Mesodermal cell (in vitro differentiated cells): ENCODE measurements at regions not wholly inside any gene's neighbourhood (a gene's known extent, or its start where the extent isn't known, plus 50 kb on each side); places are given as distances from the start of the nearest gene placed in this dataset.
"Not testable (repeated sequence)": the region's sequence is repeated elsewhere in the genome, so short reads cannot be mapped to it uniquely, and the experiment has no call there.

ENCODE experiments used
- H3K27ac ChIP-seq: 2 replicates; pipeline ENCODE4 v1.7.0; 2013; ENCODE audit warnings: mild to moderate bottlenecking, low read depth, low read length, moderate library complexity; ENCODE audit not compliant: severe bottlenecking
- H3K36me3 ChIP-seq: 2 replicates; pipeline ENCODE4 v1.7.1; 2013; ENCODE audit warnings: mild to moderate bottlenecking, low read length, moderate library complexity; ENCODE audit not compliant: control insufficient read depth, insufficient read depth
- H3K4me1 ChIP-seq: one replicate; pipeline ENCODE4 v1.7.1; 2013; ENCODE audit warnings: mild to moderate bottlenecking, low read length; ENCODE audit not compliant: insufficient read depth, control insufficient read depth, poor library complexity, severe bottlenecking
- H3K4me3 ChIP-seq: 2 replicates; pipeline ENCODE4 v1.7.0; 2013; ENCODE audit warnings: low read length, control low read depth, mild to moderate bottlenecking; ENCODE audit not compliant: insufficient read depth, poor library complexity, severe bottlenecking; ENCODE audit errors: extremely low read depth
- H3K9me3 ChIP-seq: 2 replicates; pipeline ENCODE4 v1.7.1; 2013; ENCODE audit warnings: mild to moderate bottlenecking, low read length, moderate library complexity; ENCODE audit not compliant: control insufficient read depth
- WGBS, 2 experiments: methylation state at CpG; one replicate each; pipeline ENCODE4 v1.1.5; 2013; ENCODE audit warnings: missing lambda C conversion rate in 2 of 2; ENCODE audit not compliant: insufficient coverage in 2 of 2; 5-methylcytosine and 5-hydroxymethylcytosine counted together

GRCh38 chr11:50088231-50088630, 55.6 kb downstream of the OR4C45 start:
- Histone ChIP-seq H3K27ac (no peak overlapping the region), H3K4me1 (no peaks in the 10 kb centered on the region), H3K9me3 (peaks cover 51% of the 10 kb centered on the region), H3K4me3 (no peak overlapping the region), H3K36me3 (no peaks in the 10 kb centered on the region)
- 57 to 69% methylated on average over 1 to 2 of the region's 2 CpGs for WGBS, 2 experiments

- 17% methylated on average over 1 of the region's 2 CpGs; no CpG with 5 or more reads in 1 of the 2 experiments for WGBS, 2 experiments
- Histone ChIP-seq H3K27ac (no peak overlapping the region), H3K4me1 (no peaks in the 10 kb centered on the region), H3K9me3 (peaks cover 45% of the 10 kb centered on the region), H3K4me3 (no peak overlapping the region), H3K36me3 (no peaks in the 10 kb centered on the region)
Measured at GRCh38 chr11:50098186-50098725, 65.6 kb downstream of the OR4C45 start.

- Histone ChIP-seq H3K9me3 (peaks cover 53% of the 10 kb centered on the region), H3K4me3 (no peak overlapping the region), H3K36me3 (no peaks in the 10 kb centered on the region), H3K27ac (no peak overlapping the region), H3K4me1 (no peaks in the 10 kb centered on the region)
Measured at GRCh38 chr11:50102916-50103315, 70.2 kb downstream of the OR4C45 start.

GRCh38 chr11:50140686-50141085, 108.0 kb downstream of the OR4C45 start:
- WGBS, 2 experiments, result 0% methylated on average over 1 of the region's 2 CpGs
- H3K4me1 ChIP-seq, H3K27ac ChIP-seq, H3K4me3 ChIP-seq, H3K36me3 ChIP-seq: not testable (repeated sequence)
- H3K9me3 ChIP-seq, result peaks cover 40% of the 10 kb centered on the region

GRCh38 chr11:50146308-50146707, 113.6 kb downstream of the OR4C45 start:
- WGBS, 2 experiments, result 13 to 29% methylated on average over 1 of the region's 3 CpGs
- not testable (repeated sequence) for H3K27ac ChIP-seq, H3K4me3 ChIP-seq, H3K36me3 ChIP-seq, H3K4me1 ChIP-seq
- H3K9me3 ChIP-seq, result peaks cover 44% of the 10 kb centered on the region

GRCh38 chr11:50147946-50148345, 115.3 kb downstream of the OR4C45 start:
- H3K4me3 ChIP-seq, H3K27ac ChIP-seq, H3K36me3 ChIP-seq, H3K4me1 ChIP-seq: not testable (repeated sequence)
- peaks cover 35% of the 10 kb centered on the region for H3K9me3 ChIP-seq
- no CpG with 5 or more reads among the region's 2 CpGs for WGBS, 2 experiments

GRCh38 chr11:50155508-50155907, 122.8 kb downstream of the OR4C45 start:
- no peak overlapping the region for H3K27ac ChIP-seq
- no peaks in the 10 kb centered on the region for H3K4me1 ChIP-seq
- H3K36me3 ChIP-seq, result no peaks in the 10 kb centered on the region

GRCh38 chr11:50164050-50164449, 131.4 kb downstream of the OR4C45 start:
- Histone ChIP-seq H3K36me3 (no peaks in the 10 kb centered on the region), H3K4me3 (no peak overlapping the region), H3K27ac (no peak overlapping the region), H3K9me3 (peaks cover 55% of the 10 kb centered on the region), H3K4me1 (no peaks in the 10 kb centered on the region)
- WGBS, 2 experiments, result 88 to 94% methylated on average over 5 to 12 of the region's 13 CpGs

More at GRCh38 chr11:50155508-50155907, 122.8 kb downstream of the OR4C45 start:
- Histone ChIP-seq H3K4me3 (no peak overlapping the region), H3K9me3 (peaks cover 34% of the 10 kb centered on the region)

- Histone ChIP-seq H3K4me3 (no peak overlapping the region), H3K27ac (no peak overlapping the region), H3K9me3 (peaks cover 54% of the 10 kb centered on the region), H3K4me1 (no peaks in the 10 kb centered on the region), H3K36me3 (no peaks in the 10 kb centered on the region)
- WGBS, 2 experiments, result 88 to 93% methylated on average over 8 to 12 of the region's 13 CpGs
Measured at GRCh38 chr11:50169634-50170033, 137.0 kb downstream of the OR4C45 start.

GRCh38 chr11:50170115-50170514, 137.4 kb downstream of the OR4C45 start:
- no peaks in the 10 kb centered on the region for H3K36me3 ChIP-seq
- H3K4me3 ChIP-seq, result no peak overlapping the region
- WGBS, 2 experiments, result 85 to 90% methylated on average over 10 to 17 of the region's 17 CpGs
- H3K27ac ChIP-seq, result no peak overlapping the region
- no peaks in the 10 kb centered on the region for H3K4me1 ChIP-seq
- H3K9me3 ChIP-seq, result peaks cover 59% of the 10 kb centered on the region

- H3K36me3 ChIP-seq, result no peaks in the 10 kb centered on the region
- no peaks in the 10 kb centered on the region for H3K4me1 ChIP-seq
- no peak overlapping the region for H3K4me3 ChIP-seq
- H3K9me3 ChIP-seq, result peaks cover 41% of the 10 kb centered on the region
- H3K27ac ChIP-seq, result no peak overlapping the region
Measured at GRCh38 chr11:50174189-50174588, 141.5 kb downstream of the OR4C45 start.
